ENCODE measurements at regions not wholly inside any gene's neighbourhood (a gene's known extent, or its start where the extent isn't known, plus 50 kb on each side); places are given as distances from the start of the nearest gene placed in this dataset.

DNA sequence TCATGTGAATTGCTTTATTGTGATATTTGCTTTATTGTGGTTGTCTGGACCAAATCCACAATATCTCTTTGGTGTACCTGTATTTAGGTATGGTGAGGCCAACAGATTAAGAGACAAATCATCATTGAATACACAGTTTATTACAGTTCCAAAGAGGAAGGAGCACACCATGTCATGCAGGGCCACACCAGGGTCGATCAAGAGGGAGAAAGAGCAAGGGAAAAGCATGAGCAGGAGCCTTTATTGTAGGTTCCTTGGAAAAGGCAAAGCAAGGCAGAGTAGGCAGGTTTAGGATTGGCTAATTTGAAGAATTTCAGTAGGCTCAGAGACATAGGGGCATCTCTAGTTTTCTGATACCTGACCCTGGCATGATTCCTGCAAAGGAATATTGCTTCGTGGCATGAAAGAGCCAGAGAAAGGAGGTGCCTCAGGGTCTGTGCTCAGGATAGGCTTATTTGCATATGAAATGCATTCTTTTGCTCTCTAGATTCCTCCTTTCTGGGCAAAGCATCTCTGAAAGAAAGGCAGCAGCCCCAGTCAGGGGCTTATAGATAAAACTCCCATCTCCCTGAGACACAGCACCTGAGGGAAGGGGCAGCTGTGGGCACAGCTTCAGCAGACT, 214.2 kb upstream of the ERBB4 start:
- intact Hi-C loops (cut with micrococcal nuclease), result no loop called here

More for the DNA sequence above, 214.2 kb upstream of the ERBB4 start:
- ChIA-PET POLR2A (no interaction called here), CTCF (no interaction called here)
- H3K9me1 ChIP-seq (replicated peaks; ENCODE audit: control insufficient read depth, extremely low read depth, insufficient read depth, low read length), result no peaks in the 10 kb centered on the region
- H3K4me2 ChIP-seq (ENCODE audit: insufficient read depth, low read length), result no peak overlapping the region
- no peaks in the 10 kb centered on the region for H3K9me3 ChIP-seq (replicated peaks; ENCODE audit: control insufficient read depth, insufficient read depth, low read length)
- FAIRE-seq, result no peak
- H3K27me3 ChIP-seq (ENCODE audit: control insufficient read depth in 2 of 2, insufficient read depth in 2 of 2, low read length in 2 of 2), result no peaks in the 10 kb centered on the region
- TF ChIP-seq, protein P1, sequence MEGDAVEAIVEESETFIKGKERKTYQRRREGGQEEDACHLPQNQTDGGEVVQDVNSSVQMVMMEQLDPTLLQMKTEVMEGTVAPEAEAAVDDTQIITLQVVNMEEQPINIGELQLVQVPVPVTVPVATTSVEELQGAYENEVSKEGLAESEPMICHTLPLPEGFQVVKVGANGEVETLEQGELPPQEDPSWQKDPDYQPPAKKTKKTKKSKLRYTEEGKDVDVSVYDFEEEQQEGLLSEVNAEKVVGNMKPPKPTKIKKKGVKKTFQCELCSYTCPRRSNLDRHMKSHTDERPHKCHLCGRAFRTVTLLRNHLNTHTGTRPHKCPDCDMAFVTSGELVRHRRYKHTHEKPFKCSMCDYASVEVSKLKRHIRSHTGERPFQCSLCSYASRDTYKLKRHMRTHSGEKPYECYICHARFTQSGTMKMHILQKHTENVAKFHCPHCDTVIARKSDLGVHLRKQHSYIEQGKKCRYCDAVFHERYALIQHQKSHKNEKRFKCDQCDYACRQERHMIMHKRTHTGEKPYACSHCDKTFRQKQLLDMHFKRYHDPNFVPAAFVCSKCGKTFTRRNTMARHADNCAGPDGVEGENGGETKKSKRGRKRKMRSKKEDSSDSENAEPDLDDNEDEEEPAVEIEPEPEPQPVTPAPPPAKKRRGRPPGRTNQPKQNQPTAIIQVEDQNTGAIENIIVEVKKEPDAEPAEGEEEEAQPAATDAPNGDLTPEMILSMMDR (IDR thresholded peaks at IDR 0.05; ENCODE audit: extremely low read depth in 1 of 2, insufficient read depth in 1 of 2, low read depth in 1 of 2, low read length in 2 of 2), result no peak
- TF ChIP-seq GATA2 (IDR thresholded peaks at IDR 0.05; ENCODE audit: insufficient read depth, insufficient read length, low read depth, low read length), result no peak
- TF ChIP-seq, protein P2, sequence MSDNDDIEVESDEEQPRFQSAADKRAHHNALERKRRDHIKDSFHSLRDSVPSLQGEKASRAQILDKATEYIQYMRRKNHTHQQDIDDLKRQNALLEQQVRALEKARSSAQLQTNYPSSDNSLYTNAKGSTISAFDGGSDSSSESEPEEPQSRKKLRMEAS (IDR thresholded peaks at IDR 0.05; ENCODE audit: insufficient read depth, insufficient read length), result no peak
- no peak for TF ChIP-seq FOS (IDR thresholded peaks at IDR 0.05; ENCODE audit: borderline replicate concordance, insufficient read depth, low read length)
- TF ChIP-seq POLR2AphosphoS5 (IDR thresholded peaks at IDR 0.05; ENCODE audit: insufficient read depth, low read depth, low read length), result no peak
- no peak for TF ChIP-seq POLR2A (IDR thresholded peaks at IDR 0.05; ENCODE audit: low read depth, low read length)
- TF ChIP-seq MYC (IDR thresholded peaks at IDR 0.05; ENCODE audit: low read depth, low read length), result no peak
- no peak for TF ChIP-seq JUN (IDR thresholded peaks at IDR 0.05; ENCODE audit: borderline replicate concordance, insufficient read depth, insufficient read length, low read depth)
- TF ChIP-seq EZH2 (IDR thresholded peaks at IDR 0.05; ENCODE audit: borderline replicate concordance, low read depth, low read length, severe bottlenecking), result no peak
- dilution Hi-C loops (cut with MboI; ENCODE audit: extremely low pct_ligation_motif_present, low sequenced_read_pairs), result no loop called here
- no peak overlapping the region for H3K27ac ChIP-seq (ENCODE audit: insufficient read depth, low read depth, low read length)
- H3K36me3 ChIP-seq (ENCODE audit: control insufficient read depth in 2 of 2, extremely low read depth in 1 of 2, insufficient read depth in 2 of 2, low read length in 2 of 2), result no peaks in the 10 kb centered on the region
- H3K9ac ChIP-seq (replicated peaks; ENCODE audit: extremely low read depth, insufficient read depth, low read length), result no peak overlapping the region
- H4K20me1 ChIP-seq (replicated peaks; ENCODE audit: control insufficient read depth, extremely low read depth, insufficient read depth, low read length), result no peaks in the 10 kb centered on the region
- no peaks in the 10 kb centered on the region for H3K79me2 ChIP-seq (ENCODE audit: control insufficient read depth, insufficient read depth, low read length)
- no peak overlapping the region for H3K4me3 ChIP-seq (replicated peaks in 1 of 3; ENCODE audit: insufficient read depth in 1 of 3, low read depth in 1 of 3, low read length in 3 of 3)
- no peaks in the 10 kb centered on the region for H3K4me1 ChIP-seq (ENCODE audit: control insufficient read depth, extremely low read depth, insufficient read depth, low read length)
- no peak overlapping the region for H2AFZ ChIP-seq (ENCODE audit: low read depth, low read length)
- BruUV-seq (replicated peaks), result no TSS peak
- no peak for DNase-seq (ENCODE audit: low read depth, low spot score)
